BE2C (cell line): ENCODE measurements at regions not wholly inside any gene's neighbourhood (a gene's known extent, or its start where the extent isn't known, plus 50 kb on each side); places are given as distances from the start of the nearest gene placed in this dataset.

Source experiments
- DNase-seq: peaks from one replicate; pipeline ENCODE4 v3.0.0-alpha.2; 2020
- H3K27me3 ChIP-seq: fragments of 250-450 bp; sonication (Bioruptor Pico); 2 replicates; pipeline ENCODE4 v1.5.1; 2020; ENCODE audit warnings: mild to moderate bottlenecking
- H3K36me3 ChIP-seq: fragments of 250-450 bp; sonication (Bioruptor Pico); 2 replicates; pipeline ENCODE4 v1.5.1; 2020; ENCODE audit warnings: mild to moderate bottlenecking
- H3K4me1 ChIP-seq: fragments of 250-450 bp; sonication (Bioruptor Pico); 2 replicates; pipeline ENCODE4 v1.5.1; 2020
- H3K4me3 ChIP-seq: 2 replicates; pipeline ENCODE4 v1.5.1; 2011; ENCODE audit warnings: low read depth, low read length
- H3K9me3 ChIP-seq: fragments of 250-450 bp; sonication (Bioruptor Pico); 2 replicates; pipeline ENCODE4 v1.5.1; 2020
- TF ChIP-seq, protein P1 (sequence below): IDR thresholded peaks from 2 replicates; pipeline ENCODE4 v1.5.1; 2012; ENCODE audit warnings: mild to moderate bottlenecking, low read depth, low read length

DNA sequence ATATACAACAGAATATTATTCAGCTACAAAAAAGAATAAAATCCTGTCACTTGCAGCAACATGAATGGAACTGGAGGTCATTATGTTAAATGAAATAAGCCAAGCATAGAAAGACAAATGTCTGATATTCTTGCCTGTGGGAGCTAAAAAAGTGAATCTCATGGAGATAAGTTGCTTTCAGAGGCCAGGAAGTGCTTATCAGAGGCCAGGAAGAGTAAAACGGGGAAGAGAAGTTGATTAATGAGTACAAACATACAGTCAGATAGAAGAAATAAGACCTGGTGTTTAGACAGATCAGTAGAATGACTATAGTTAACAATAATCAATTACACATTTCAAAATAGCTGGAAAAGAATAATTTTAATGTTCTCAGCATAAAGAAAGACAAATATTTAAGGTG is 54.4 kb upstream of the CPHXL start:
- Histone ChIP-seq H3K4me3 (no peak overlapping the region), H3K9me3 (no peaks in the 10 kb centered on the region), H3K36me3 (no peaks in the 10 kb centered on the region), H3K27me3 (peaks cover 2% of the 10 kb centered on the region), H3K4me1 (no peaks in the 10 kb centered on the region)
- DNase-seq, result no peak
- TF ChIP-seq, protein P1, sequence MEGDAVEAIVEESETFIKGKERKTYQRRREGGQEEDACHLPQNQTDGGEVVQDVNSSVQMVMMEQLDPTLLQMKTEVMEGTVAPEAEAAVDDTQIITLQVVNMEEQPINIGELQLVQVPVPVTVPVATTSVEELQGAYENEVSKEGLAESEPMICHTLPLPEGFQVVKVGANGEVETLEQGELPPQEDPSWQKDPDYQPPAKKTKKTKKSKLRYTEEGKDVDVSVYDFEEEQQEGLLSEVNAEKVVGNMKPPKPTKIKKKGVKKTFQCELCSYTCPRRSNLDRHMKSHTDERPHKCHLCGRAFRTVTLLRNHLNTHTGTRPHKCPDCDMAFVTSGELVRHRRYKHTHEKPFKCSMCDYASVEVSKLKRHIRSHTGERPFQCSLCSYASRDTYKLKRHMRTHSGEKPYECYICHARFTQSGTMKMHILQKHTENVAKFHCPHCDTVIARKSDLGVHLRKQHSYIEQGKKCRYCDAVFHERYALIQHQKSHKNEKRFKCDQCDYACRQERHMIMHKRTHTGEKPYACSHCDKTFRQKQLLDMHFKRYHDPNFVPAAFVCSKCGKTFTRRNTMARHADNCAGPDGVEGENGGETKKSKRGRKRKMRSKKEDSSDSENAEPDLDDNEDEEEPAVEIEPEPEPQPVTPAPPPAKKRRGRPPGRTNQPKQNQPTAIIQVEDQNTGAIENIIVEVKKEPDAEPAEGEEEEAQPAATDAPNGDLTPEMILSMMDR, result no peak

DNA sequence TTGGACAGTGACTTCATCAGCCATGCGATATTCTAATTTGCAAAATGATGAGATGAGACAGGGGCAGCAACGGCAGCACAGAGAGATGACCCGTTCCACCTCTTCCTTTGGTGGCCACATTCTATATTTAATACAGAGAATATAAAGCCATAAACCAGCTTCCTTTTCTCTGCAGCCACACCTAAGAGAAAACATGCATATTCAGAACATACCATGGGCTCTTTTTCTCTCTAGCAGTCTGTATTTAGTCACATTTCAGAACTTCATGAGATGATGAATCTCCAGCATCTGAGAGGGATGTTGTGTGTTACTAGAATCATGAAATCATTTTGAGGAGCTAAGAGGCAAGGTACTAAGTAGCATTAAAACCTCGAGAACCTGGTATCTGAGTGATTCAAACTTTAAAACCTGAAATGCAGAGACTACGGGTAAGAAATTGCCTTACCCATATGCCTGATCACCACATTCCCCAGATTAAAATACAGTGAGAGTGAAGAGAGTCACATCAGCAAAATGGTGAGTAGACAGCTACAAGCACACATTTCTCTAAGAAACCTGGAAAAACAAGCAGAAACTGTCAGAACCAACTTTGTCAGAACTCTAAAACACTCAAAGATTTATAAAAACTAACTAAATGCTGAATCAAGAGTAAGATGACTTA is 55.5 kb upstream of the CPHXL start:
- no peaks in the 10 kb centered on the region for H3K36me3 ChIP-seq
- peaks cover 2% of the 10 kb centered on the region for H3K27me3 ChIP-seq
- H3K9me3 ChIP-seq, result no peaks in the 10 kb centered on the region
- no peak overlapping the region for H3K4me3 ChIP-seq
- DNase-seq, result no peak
- TF ChIP-seq, protein P1, result no peak
- H3K4me1 ChIP-seq, result no peaks in the 10 kb centered on the region

DNA sequence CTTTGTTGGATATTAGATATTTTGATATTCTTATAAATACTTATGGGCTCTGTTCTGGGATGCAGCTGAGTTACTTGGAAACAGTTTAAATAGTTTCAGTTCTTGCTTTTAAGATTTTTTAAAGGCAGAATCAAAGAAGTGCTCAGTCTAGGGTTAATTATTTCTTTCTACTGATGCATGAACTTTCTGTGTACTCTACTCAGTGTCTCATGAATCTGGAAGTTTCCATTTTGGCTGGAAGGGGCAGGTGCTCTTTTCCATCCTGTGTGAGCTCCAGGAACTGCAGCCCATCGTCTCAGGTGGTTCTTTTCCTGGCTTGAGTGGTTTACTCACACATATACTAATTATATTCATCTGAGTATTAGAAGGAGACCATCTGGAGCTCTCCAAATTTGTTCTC is 61.1 kb upstream of the CPHXL start:
- TF ChIP-seq, protein P1, result no peak
- Histone ChIP-seq H3K9me3 (no peaks in the 10 kb centered on the region), H3K4me1 (no peaks in the 10 kb centered on the region), H3K4me3 (no peak overlapping the region), H3K27me3 (0 out of 2 replicates have a peak, but pooled peaks cover 2% of the 10 kb centered on the region), H3K36me3 (no peaks in the 10 kb centered on the region)
- DNase-seq, result no peak

DNA sequence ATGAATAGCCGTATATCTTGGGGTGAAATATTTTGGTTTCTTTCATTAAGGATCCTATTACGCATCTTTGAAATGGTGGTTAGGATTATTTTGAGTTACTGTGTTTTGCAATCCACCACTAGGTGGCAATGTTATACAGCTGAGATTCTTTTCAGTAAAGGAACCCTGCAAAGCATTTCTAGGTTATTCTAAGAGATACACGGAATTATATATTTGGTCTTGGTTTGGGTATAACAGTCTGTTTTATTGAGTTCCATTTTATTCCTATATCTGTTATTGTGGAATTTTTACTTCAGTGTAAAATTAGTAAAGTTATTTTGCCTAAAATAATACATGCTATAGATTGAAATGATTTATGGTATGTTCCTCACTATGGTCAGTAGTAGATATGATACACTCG is 62.9 kb upstream of the CPHXL start:
- H3K36me3 ChIP-seq, result no peaks in the 10 kb centered on the region
- H3K4me1 ChIP-seq, result no peaks in the 10 kb centered on the region
- no peaks in the 10 kb centered on the region for H3K9me3 ChIP-seq
- DNase-seq, result peak; percentile 15
- TF ChIP-seq, protein P1, result peak; percentile 83
- H3K27me3 ChIP-seq, result 0 out of 2 replicates have a peak, but pooled peaks cover 2% of the 10 kb centered on the region
- no peak overlapping the region for H3K4me3 ChIP-seq

DNA sequence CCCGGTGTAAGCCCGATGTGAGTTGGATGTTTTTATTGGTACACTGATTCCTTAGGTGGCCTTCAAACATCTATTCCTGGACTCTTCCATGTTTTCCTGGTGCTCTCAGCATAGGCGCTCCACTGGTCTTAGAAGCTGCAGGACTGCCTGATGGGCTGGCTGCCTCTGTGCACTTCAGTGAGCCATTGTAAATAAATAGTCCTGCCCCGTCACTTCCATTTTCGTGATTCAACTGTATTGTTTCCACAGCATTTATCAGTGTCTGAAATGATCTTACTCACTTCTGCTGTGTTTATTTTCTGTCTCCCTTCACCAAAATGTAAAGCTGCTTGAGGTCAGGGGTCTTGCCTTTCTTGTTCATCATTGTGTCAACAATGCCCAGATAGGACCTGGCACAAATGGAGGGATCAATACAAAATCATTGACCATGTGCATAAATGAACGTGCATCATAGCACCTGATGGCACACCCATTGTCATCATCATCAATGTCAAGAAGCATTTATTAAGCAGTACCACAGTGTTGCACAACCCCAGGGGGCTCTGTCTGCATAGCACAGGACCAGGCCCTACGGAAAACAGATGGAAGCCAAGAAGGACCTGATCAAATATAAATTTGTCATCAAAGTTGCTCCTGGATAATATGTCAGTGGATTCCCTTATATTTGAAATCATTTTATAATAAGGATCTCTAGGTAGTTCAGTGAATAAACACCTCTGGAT is 66.6 kb upstream of the CPHXL start:
- Histone ChIP-seq H3K27me3 (no peaks in the 10 kb centered on the region), H3K36me3 (no peaks in the 10 kb centered on the region), H3K9me3 (no peaks in the 10 kb centered on the region), H3K4me1 (no peaks in the 10 kb centered on the region), H3K4me3 (no peak overlapping the region)
- TF ChIP-seq, protein P1, result no peak
- DNase-seq, result no peak

DNA sequence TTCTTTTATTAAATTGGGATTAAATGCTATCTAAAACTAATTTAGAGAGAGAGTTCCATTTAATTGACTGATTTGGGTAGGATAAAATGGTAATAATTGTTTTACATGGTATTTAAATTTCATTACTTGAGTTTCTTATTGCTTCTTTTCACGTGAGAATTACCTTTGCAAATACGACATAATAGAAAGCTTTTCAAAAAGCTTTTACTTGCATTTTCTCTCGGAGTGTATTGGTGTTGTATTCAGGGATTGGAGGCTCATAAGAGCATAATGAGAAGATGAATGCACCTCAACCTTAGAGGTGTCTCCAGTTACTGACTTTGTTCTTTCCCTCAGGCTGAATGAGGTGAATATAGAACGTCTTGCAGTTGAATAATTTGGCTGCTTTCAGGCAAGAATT is 67.4 kb upstream of the CPHXL start:
- no peak overlapping the region for H3K4me3 ChIP-seq
- H3K36me3 ChIP-seq, result no peaks in the 10 kb centered on the region
- no peaks in the 10 kb centered on the region for H3K4me1 ChIP-seq
- H3K27me3 ChIP-seq, result no peaks in the 10 kb centered on the region
- DNase-seq, result no peak
- H3K9me3 ChIP-seq, result no peaks in the 10 kb centered on the region
- TF ChIP-seq, protein P1, result no peak
